MM.1S (cell line): ENCODE measurements at regions not wholly inside any gene's neighbourhood (a gene's known extent, or its start where the extent isn't known, plus 50 kb on each side); places are given as distances from the start of the nearest gene placed in this dataset.

ENCODE experiments used
- CTCF ChIP-seq: fragments of 300-600 bp; sonication (generic); IDR thresholded peaks from 2 replicates; pipeline ENCODE4 v1.5.1; 2016; ENCODE audit warnings: antibody characterized with exemption, low read length, mixed read lengths
- EZH2 ChIP-seq: fragments of 300-600 bp; sonication (generic); optimal IDR thresholded peaks from 2 replicates; pipeline ENCODE3; 2017; ENCODE audit warnings: low read depth, mild to moderate bottlenecking, antibody characterized with exemption, low read length, mixed read lengths

- no peak for TF ChIP-seq CTCF
- no peak for TF ChIP-seq EZH2
Measured at GRCh38 chr10:21238044-21238443, 287.4 kb downstream of the SKIDA1 start.
